Caco-2 (cell line): ENCODE measurements at regions not wholly inside any gene's neighbourhood (a gene's known extent, or its start where the extent isn't known, plus 50 kb on each side); places are given as distances from the start of the nearest gene placed in this dataset.

ENCODE experiments used
- BruUV-seq: library from RNA; stranded (reverse); fragments of 400-500 nt; replicated peaks from 2 replicates; lab custom pipeline; 2021; lab: Mats Ljungman, UMichigan
- CTCF ChIA-PET: fragments of 300-600 bp; sonication (Branson Sonifier 250); formaldehyde crosslinking; loops from one replicate; lab custom pipeline; 2022; ENCODE audit warnings: antibody characterized with exemption; lab: Charles Lee
- POLR2A ChIA-PET: fragments of 300-600 bp; sonication (Branson Sonifier 250); formaldehyde crosslinking; loops from one replicate; lab custom pipeline; 2022; ENCODE audit warnings: antibody characterized with exemption; lab: Charles Lee
- DNase-seq, 2 experiments: peaks; one replicate each; pipeline versions ENCODE4 v3.0.0 to v3.0.0-alpha.2; 2020 to 2022
- H3K27me3 ChIP-seq: replicated peaks from 2 replicates; pipeline ENCODE4 v1.6.0; 2011; ENCODE audit warnings: low read length; ENCODE audit not compliant: control insufficient read depth, insufficient read depth
- H3K36me3 ChIP-seq: 2 replicates; pipeline ENCODE4 v1.5.1; 2011; ENCODE audit warnings: low read length; ENCODE audit not compliant: control insufficient read depth, insufficient read depth
- H3K4me1 ChIP-seq: fragments of 250-450 bp; sonication (Bioruptor Pico); 2 replicates; pipeline ENCODE4 v1.5.1; 2020; ENCODE audit warnings: mild to moderate bottlenecking
- H3K4me3 ChIP-seq: 2 replicates; pipeline ENCODE4 v1.5.1; 2011; ENCODE audit warnings: low read depth, mild to moderate bottlenecking, control low read depth, low read length
- H3K9me3 ChIP-seq: fragments of 250-450 bp; sonication (Bioruptor Pico); 2 replicates; pipeline ENCODE4 v1.5.1; 2020; ENCODE audit warnings: mild to moderate bottlenecking, moderate library complexity
- H3K27ac Mint-ChIP-seq: one replicate; pipeline ENCODE4 v1.8.0; 2022; ENCODE audit warnings: mixed read lengths; ENCODE audit not compliant: unreplicated experiment
- H3K27me3 Mint-ChIP-seq: one replicate; pipeline ENCODE4 v1.8.0; 2022; ENCODE audit warnings: mixed read lengths; ENCODE audit not compliant: insufficient read depth, unreplicated experiment
- H3K36me3 Mint-ChIP-seq: one replicate; pipeline ENCODE4 v1.8.0; 2022; ENCODE audit warnings: mild to moderate bottlenecking, mixed read lengths; ENCODE audit not compliant: insufficient read depth, unreplicated experiment
- H3K4me1 Mint-ChIP-seq: one replicate; pipeline ENCODE4 v1.8.0; 2022; ENCODE audit warnings: low read depth, mixed read lengths; ENCODE audit not compliant: unreplicated experiment
- H3K4me3 Mint-ChIP-seq: one replicate; pipeline ENCODE4 v1.8.0; 2022; ENCODE audit warnings: mild to moderate bottlenecking, moderate library complexity, mixed read lengths; ENCODE audit not compliant: unreplicated experiment
- H3K9me3 Mint-ChIP-seq: one replicate; pipeline ENCODE4 v1.8.0; 2022; ENCODE audit warnings: mixed read lengths; ENCODE audit not compliant: unreplicated experiment
- CTCF ChIP-seq, 2 experiments: fragments of 200-600 bp in 1 of 2; IDR thresholded peaks; 1 replicate in 1 of 2; 2 replicates in 1 of 2; pipeline versions ENCODE4 v1.5.1 to v1.8.0; 2011 to 2022; ENCODE audit warnings: antibody characterized with exemption in 1 of 2, control low read depth in 1 of 2, inconsistent platforms in 1 of 2, low read depth in 1 of 2, low read length in 1 of 2, mild to moderate bottlenecking in 1 of 2, moderate library complexity in 1 of 2; ENCODE audit not compliant: insufficient read depth in 1 of 2, severe bottlenecking in 1 of 2, unreplicated experiment in 1 of 2
- intact Hi-C: fragments of 100-400 bp; cut with micrococcal nuclease; formaldehyde crosslinking; loops from one replicate; pipeline ENCODE4 v1.10.0; 2022; ENCODE audit not compliant: unreplicated experiment

- no peak overlapping the region for H3K4me3 ChIP-seq
- Mint-ChIP-seq H3K9me3 (no peaks in the 10 kb centered on the region), H3K27ac (no peak overlapping the region), H3K4me1 (no peaks in the 10 kb centered on the region), H3K27me3 (no peaks in the 10 kb centered on the region), H3K36me3 (no peaks in the 10 kb centered on the region), H3K4me3 (no peak overlapping the region)
- no peaks in the 10 kb centered on the region for H3K9me3 ChIP-seq
- BruUV-seq = no TSS peak
- no peaks in the 10 kb centered on the region for H3K4me1 ChIP-seq
- intact Hi-C loops = no loop called here
- TF ChIP-seq CTCF (IDR thresholded peaks at IDR 0.05; ENCODE audit: insufficient read depth in 1 of 2, low read depth in 1 of 2, low read length in 1 of 2, severe bottlenecking in 1 of 2, unreplicated experiment in 1 of 2) = no peak
- DNase-seq = no peak
- no peaks in the 10 kb centered on the region for H3K36me3 ChIP-seq
- no peaks in the 10 kb centered on the region for H3K27me3 ChIP-seq
- CTCF ChIA-PET = no interaction called here
- POLR2A ChIA-PET = no interaction called here
These were observed 377.5 kb downstream of the TMEM167A start for GRCh38 chr5:82699737-82700136.

GRCh38 chr5:82698026-82698425 lies 379.2 kb downstream of the TMEM167A start:
- POLR2A ChIA-PET = no interaction called here
- CTCF ChIA-PET = no interaction called here
- no peaks in the 10 kb centered on the region for H3K4me1 Mint-ChIP-seq
- no peaks in the 10 kb centered on the region for H3K4me1 ChIP-seq
- no peaks in the 10 kb centered on the region for H3K27me3 ChIP-seq
- H3K27me3 Mint-ChIP-seq = no peaks in the 10 kb centered on the region
- no peak overlapping the region for H3K4me3 Mint-ChIP-seq
- no peaks in the 10 kb centered on the region for H3K36me3 ChIP-seq
- H3K27ac Mint-ChIP-seq = no peak overlapping the region
- H3K4me3 ChIP-seq = no peak overlapping the region
- intact Hi-C loops = no loop called here
- no peaks in the 10 kb centered on the region for H3K9me3 Mint-ChIP-seq
- H3K9me3 ChIP-seq = no peaks in the 10 kb centered on the region
- no peak for DNase-seq
- no peaks in the 10 kb centered on the region for H3K36me3 Mint-ChIP-seq
- BruUV-seq = no TSS peak
- no peak for TF ChIP-seq CTCF (IDR thresholded peaks at IDR 0.05; ENCODE audit: insufficient read depth in 1 of 2, low read depth in 1 of 2, low read length in 1 of 2, severe bottlenecking in 1 of 2, unreplicated experiment in 1 of 2)

GRCh38 chr5:82694711-82695285 lies 382.4 kb downstream of the TMEM167A start:
- ChIA-PET CTCF (no interaction called here), POLR2A (no interaction called here)
- no peaks in the 10 kb centered on the region for H3K4me1 Mint-ChIP-seq
- H3K9me3 ChIP-seq = no peaks in the 10 kb centered on the region
- intact Hi-C loops = no loop called here
- DNase-seq = no peak
- no peaks in the 10 kb centered on the region for H3K27me3 Mint-ChIP-seq
- BruUV-seq = no TSS peak
- no peaks in the 10 kb centered on the region for H3K27me3 ChIP-seq
- H3K4me3 ChIP-seq = no peak overlapping the region
- H3K4me3 Mint-ChIP-seq = no peak overlapping the region
- no peaks in the 10 kb centered on the region for H3K4me1 ChIP-seq
- no peaks in the 10 kb centered on the region for H3K36me3 Mint-ChIP-seq
- no peaks in the 10 kb centered on the region for H3K9me3 Mint-ChIP-seq
- no peak overlapping the region for H3K27ac Mint-ChIP-seq
- H3K36me3 ChIP-seq = no peaks in the 10 kb centered on the region
- TF ChIP-seq CTCF (IDR thresholded peaks at IDR 0.05; ENCODE audit: insufficient read depth in 1 of 2, low read depth in 1 of 2, low read length in 1 of 2, severe bottlenecking in 1 of 2, unreplicated experiment in 1 of 2) = no peak
